ENCODE measurements at regions not wholly inside any gene's neighbourhood (a gene's known extent, or its start where the extent isn't known, plus 50 kb on each side); places are given as distances from the start of the nearest gene placed in this dataset.
"Not testable (repeated sequence)": the region's sequence is repeated elsewhere in the genome, so short reads cannot be mapped to it uniquely, and the experiment has no call there.

DNA sequence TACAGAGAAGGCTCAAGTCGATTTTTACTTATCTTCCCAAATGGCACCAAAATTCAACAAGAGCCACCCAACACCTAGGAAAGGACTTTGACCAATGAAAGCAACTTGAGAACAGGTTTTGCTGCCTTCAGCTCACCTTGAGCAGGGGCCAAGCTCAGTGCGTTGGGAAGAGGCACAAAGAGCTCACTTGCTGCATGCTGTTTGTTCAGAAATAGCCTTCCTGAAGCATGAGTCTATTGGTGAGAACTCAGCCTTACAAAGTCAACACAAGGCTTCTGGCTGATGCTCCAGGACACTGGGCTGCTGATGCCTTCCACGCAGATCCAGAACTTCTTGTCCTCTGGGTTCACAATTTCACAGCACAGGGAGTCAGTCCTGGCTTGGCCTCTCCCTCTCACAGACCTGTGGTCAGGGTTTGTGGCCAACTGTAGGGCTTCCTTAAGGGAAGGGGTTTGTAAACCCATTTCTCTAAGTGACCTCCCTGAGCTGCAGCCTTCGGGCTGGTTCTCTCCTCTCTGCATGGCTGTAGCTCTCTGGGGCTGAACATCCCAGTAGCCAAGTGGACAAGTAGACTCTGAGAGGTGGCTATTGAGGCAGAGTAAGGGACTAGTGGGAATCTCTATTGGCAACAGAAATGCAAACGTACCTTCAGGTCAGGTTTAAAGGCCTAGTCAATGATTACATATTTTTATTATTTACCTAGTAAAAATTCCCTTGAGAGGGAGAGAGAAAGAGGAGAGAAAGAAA, 124.7 kb upstream of the GATA6 start:
- DNase-seq, result no peak

DNA sequence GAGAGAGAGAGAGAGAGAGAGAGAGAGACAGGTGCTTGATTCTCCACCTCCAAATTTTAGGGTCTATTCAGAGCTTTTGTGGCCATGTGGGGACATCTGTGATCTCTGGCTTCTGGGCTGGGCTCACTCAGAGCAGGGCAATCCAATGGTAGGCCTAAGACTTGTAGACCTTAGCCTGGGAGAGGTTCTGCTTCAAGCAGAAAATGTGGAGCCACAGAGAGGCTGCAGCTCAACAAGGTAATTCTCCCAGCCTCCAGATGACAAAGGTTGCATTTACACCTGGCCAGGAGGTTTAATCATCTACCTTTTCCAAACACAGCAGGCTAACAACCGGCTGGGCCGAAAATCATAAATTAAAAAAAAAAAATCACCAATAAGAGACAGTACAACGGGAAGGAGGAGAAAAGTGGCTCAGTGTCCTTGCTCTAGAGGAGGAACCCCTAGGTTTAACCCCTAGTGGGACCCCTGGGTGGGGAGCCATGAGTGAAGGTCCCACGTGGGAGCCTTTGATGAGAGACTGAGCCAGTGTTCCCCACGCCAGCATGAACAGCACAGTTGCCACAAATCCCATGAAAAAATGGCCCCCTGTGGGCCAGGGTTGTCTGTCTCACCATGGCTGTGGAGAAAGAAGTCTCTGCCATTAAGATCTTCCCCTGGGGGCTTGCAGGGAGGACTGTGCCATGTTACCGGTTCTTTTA, 124.0 kb upstream of the GATA6 start:
- DNase-seq, result no peak

DNA sequence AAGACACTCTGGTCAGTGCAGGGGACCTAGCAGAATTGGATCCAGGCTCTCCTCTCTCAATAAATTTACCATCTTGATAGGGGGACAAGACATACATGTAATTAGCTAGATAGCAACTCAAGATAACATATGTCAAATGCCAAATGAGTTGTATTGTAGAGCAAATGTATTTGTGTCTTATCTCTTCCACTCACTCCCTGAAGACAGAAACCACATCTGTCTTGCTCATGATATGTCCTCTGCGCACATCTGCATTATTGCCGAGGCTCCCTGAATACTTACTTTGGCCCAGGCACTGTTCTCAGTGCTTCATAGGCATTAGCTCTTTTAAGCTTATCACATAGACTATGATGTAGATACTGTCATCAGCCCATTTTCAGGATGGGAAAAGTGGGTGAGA, 122.9 kb upstream of the GATA6 start:
- DNase-seq, result no peak

DNA sequence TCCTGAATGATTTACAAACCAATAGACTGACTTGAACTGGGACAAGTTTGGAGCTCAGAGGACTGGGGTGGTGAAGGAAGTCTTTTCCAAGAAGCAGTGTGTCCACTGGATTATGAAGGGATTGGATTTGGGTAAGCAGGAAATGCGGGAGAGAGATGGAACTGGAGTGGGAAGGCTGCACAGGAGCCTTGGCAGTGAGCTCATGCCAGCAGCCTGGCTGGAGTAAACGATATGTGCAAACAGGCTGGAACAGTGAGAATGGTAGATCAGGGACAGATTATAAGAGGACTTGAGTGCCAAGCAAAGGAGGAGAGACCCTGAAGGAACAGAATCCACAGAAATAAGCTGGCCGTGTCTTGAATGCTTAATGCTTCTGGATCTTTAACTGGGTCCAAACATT, 121.9 kb upstream of the GATA6 start:
- DNase-seq, result no peak

DNA sequence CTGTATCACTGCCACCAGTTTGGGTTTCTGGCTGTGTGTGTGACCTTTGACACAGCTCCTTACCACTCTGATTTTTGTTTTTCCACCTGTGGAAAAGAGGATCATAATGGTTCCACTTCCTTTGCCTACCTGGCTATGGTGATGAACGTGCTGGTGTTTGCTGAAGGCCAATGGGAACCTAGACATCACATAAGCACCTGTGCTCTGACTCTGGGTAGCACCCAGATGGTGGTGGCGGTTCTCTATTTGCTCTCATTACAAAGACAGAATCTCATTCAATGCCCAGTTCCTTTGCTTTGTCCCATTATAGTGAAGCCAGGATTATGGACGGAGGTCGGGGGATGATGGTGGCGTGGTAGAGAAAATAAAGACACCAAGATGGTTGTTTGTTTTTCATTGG, 121.2 kb upstream of the GATA6 start:
- no peak for DNase-seq

DNA sequence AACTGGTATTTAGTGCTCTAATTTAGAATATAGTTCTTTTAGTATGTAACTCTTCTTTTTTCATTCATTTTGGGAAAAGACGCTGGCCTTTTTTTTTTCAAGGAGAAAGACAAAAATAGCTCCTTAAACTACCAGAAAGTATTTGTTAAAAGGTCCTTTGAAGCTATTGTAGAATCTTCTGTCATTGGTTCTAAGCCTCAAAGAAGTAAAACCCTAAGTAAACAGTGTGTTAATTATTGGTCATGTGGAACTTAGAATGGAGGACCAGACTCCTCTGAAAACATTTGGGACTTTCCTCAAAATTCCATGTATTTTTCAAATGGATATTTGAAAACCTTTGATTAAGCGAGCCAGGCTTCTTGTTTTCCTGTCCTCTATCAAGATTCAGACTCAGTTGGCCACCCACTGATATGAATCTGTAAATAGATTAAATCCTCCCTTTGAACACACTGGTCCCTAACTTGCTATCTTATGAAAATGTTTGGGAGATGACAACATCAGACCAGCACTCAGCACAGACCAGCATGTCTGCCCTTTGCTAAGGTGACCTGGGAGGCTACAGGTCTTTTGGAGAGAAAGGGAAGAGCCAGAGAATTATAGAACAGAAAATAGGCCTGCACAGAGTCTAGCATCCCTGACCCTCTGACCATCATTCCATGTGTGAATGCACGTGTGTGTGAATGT, 120.3 kb upstream of the GATA6 start:
- DNase-seq, result no peak

DNA sequence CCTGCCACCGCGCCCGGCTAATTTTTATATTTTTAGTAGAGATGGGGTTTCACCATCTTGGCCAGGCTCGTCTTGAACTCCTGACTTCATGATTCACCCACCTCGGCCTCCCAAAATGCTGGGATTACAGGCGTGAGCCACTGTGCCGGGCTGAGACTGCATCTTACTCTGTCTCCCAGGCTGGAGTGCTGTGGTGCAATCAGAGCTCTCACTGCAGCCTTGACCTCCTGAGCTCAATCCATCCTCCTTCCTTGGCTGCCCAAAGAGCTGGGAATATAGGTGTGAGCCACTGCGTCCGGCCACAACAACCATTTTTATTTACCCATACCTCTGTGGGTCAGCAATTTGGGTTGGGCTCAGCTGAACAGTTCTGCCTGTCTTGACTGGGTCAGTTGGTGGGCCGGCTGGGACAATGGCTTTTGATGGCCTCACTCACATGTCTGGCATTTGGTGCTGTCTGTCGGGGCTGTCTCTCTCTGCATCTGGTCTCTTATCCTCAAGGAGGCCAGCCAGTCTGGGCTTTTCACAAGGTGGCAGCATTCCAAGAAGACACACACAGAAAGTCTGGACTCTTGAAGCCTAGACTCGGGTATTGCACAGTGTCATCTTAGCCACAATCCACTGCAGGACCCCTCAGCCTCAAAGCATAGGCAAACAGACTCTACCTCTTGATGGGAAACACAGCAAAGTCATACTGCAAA, 116.8 kb upstream of the GATA6 start:
- no peak for DNase-seq

DNA sequence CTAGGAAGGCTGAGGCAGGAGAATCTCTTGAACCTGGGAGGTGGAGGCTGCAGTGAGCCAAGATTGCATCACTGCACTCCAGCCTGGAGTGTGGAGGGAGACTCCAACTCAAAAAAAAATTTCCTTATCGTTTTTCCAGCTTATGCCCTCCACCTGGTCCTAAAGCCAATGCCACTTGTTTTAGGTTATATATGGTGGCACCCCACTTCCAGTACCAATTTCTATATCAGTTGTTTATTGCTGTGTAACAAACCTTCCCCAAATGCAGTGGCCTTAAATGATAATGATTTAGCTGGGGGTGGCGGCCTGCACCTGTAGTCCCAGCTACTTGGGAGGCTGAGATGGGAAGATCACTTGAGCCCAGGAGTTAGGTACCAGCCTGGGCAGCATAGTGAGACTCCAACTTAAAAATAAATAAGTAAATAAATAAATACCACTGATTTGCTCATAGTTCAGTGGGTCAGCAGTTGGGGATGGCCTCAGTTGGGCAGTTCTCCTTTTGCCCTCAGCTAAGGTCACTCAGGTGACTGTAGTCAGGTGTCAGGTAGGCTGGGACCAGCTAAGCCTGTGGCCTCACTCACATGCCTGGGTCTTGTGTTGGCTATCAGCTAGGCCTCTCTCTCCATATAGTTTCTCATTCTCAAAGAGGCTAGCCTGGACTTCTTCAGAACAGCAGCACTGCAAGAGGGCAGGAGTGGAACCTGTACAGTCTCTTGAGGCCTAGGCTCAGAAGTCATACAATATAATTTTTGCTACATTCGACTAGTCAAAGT, 113.7 kb upstream of the GATA6 start:
- no peak for DNase-seq

DNA sequence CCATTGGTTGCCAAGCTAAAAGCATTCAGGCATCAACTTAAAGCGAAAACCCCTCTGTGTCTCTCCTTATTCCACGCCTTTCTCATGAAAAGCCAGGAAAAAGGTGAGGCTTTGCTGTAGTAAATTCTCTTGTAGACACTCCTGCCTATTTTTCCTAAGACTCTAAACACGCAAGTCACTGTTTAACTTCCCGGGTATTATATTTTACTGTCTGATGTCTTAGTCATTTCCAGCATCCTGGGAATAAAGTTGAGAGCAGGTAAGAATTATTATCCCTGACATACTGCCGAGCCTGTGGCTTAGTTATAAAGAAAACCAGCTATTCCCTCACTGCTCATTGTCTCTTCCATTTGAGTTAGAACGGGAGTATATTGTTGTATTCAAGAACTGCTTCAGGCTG, 112.4 kb upstream of the GATA6 start:
- no peak for DNase-seq

DNA sequence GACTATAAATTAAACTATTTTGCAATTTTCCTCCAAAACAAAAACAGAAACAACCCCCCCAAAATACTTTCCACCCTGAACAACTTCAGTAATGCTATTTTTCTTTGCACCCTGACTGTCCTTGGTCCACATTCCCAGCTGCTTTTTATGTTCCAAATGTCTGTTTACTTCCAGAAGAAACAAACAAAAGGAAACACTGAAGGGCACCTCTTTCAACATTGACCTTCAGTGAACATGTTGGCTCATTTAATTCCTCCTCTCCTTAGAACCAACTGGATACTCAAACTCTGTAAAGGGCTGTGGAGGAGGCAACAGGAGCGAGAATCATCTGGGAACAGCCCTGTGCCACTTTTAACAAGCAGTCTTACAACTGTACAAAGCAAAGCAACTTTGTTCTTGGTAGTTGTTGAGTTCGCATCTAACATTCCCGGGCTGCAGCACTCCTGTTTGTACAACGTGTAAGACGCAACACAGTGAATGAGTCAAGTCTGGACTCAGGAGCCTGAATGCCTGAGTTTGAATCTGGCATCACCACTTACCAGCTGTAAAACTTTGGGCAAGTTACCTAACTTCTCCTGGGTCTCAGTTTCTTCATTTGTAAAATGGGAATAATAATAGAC, 111.4 kb upstream of the GATA6 start:
- DNase-seq, result no peak

DNA sequence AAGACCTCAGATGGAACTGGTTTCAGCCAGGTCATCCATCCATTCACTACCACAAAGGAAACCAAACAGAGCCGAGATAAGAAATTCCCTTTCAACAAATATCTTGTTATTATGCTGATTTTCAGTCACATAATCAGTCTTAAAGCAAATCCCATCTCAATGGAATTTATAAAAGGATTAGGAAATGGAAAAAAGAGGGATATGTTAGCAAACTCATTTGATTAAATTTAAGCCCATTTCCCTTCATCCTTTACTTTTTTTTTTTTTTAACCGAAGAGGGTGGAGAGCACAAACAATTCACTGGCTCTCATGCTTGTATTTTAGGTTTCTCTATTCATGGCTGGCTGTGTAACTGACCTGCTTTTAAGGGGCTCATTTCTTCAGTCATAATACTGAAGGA, 109.0 kb upstream of the GATA6 start:
- DNase-seq, result no peak

DNA sequence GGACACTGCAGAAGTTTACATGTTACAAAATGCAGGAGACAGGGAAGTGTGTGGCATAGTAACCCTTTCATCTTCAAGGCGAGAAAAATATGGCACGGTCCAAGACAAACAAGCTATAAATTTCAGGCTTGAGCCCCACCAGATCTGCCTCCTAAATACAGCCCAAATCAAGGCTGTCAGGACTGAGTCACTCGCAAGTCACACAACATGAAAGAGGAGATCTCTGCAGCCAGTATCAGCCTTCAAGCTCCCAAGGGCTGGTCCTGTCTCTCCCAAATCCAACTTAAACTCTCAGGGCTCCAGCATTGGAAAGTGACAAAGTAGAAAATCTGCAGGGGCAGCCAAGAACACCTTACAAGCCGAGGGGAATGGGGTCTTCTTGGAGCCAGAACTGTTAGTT, 106.3 kb upstream of the GATA6 start:
- DNase-seq, result no peak

DNA sequence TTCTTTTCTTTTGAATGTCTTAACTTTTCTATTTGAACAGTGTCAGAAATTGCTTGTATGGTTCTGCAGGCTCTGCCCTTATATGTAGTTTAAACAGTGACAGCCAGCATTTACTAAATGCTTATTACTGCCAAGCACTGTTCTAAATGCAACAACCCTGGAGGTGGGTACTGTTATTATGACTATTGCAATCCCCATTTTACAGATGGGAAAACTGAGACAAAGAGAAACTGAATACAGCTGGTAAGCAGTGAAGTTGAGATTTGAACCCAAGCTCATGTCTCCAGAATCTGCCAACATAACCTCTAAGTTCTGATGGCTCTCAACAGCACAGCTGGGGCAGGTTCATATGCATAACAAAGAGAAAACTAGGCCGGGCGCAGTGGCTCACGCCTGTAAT, 105.7 kb upstream of the GATA6 start:
- DNase-seq, result no peak

DNA sequence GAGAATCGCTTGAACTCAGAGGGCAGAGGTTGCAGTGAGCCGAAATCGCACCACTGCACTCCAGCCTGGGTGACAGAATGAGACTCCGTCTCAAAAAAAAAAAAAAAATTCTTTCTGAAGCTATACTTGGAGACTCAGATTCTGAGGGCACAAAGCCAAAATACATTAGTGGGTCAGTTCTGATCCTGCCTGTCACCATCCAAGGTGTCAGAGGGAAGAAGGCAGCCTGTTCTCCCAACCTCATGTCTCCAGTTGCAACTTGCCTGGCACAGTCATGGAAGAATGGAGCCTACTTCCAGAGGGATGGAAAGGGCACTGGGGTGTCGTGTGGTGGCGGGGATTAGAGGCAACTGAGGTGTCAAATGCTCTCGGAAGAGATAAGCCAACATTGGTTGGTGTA, 104.8 kb upstream of the GATA6 start:
- no peak for DNase-seq

DNA sequence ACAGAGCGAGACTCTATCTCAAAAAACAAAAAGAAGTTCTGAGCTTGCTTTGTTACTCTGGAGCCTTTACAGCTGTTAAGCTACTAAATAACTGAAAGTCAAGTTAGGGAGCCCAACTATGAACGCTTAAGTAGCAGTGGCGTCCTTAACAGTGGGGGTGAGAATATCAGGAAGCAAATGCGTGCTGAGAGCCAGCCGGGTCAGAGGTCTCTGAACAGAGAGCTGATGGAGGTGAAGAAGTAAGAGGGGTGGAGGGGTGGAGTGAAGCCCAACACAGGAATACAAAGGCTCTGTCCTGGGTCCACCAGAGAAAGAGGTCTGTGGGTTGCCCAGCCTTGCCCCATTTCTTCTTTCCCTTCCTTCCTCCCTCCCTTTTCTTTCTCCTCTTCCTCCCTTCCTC, 104.1 kb upstream of the GATA6 start:
- DNase-seq, result no peak

DNA sequence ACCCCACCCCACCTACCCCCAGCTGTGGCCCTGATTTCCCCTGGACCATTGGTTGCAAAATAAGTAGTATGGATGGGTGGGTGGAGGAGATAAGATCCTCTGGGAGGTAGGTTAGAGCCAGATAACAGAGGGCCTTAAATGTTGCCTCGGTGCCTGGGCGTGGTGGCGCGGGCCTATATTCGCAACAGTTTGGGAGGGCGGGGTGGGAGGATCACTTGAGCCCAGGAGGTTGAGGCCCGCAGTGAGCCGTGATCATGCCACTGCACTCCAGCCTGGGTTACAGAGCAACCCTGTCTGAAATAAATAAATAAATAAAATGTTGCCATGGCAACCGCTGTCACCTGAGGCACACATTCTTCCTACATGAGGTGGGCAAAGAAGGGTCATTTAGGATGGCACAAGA, 103.3 kb upstream of the GATA6 start:
- DNase-seq, result no peak

DNA sequence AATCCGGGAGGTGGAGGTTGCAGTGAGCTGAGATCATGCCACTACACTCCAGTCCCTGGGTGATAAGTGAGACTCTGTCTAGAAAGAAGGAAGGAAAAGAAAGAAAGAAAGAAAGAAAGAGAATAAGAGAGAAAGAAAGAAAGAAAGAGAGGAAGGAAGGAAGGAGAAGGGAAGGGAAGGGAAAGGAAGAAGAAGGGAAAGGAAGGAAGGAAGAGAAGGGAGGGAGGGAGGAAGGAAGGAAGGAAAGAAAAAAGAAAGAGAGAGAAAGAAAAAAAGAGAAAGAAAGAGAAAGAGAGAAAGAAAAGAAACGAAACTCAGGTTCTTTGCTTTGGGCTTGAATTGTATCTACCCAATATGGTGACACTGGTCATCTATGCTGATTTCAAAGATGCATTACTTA, 102.3 kb upstream of the GATA6 start:
- no peak for DNase-seq

DNA sequence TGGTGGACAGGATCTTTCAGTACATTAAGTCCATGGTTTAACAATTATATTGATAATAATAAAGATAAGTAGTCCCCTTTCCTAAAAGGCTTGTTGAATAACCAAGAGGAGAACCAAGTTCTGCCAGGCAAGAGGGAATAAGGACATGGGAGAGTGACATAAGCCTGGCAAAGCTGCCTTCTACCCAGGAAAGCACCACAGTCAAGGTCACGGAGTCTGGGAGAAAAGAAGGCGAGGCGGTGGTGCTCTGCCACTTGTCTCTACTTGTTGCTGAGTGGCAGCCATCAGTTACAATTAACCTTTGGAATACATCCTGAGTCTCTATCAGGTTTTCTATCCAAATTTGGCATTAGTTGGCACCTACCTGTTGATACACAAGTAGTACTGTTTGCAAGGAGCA, 101.7 kb upstream of the GATA6 start:
- DNase-seq, result no peak

DNA sequence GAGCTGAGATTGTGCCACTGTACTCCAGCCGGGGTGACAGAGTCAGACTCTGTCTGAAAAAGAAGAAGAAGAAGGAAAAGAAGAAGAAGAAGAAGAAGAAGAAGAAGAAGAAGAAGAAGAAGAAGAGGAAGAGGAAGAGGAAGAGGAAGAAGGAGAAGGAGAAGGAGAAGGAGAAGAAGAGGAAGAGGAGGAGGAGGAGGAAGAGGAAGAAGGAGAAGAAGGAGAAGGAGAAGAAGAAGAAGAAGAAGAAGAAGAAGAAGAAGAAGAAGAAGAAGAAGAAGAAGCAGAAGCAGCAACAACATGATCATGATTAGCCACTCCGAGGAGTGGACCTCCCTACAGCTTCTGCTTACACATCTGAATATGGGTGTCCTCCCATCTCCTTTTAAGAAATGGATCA, 100.6 kb upstream of the GATA6 start:
- not testable (repeated sequence) for DNase-seq

DNA sequence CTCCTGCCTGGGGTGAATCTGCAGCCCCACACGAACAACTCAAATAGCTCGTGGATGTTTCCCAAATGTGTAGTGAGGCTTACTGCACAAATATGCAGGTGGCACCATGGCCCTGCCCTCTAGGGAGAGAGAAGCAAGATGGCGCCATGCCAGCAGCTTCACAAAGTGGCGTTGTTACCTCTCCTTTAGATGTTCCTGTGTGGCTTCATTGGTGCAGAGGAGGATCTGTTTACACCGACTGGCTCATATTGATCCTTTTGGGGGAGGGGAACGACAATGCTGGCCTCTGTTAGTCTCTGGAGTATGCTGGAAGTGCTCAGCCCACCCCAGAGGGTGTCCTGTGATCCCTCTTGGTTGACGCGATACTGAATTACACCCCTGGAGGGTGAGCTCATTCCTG, 99.5 kb upstream of the GATA6 start:
- no peak for DNase-seq

DNA sequence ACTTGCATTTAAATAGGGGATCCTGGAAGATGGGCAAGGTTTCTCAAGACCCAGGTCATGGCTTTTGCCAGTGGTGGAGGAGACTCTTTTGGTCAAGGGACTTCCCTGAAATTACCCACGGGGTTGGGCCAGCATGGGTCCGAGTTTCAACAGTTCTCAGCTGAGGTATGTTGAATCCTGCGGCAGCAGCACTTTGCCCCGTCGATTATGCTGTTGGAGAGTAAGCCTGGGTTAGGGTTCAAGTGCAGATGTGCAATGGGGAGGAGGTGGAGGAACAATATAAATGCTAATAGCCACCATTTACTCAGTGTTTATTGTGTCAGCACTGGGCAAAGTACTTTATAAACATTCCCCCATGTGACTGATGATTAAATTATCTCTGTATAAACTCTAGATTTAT, 96.0 kb upstream of the GATA6 start:
- no peak for DNase-seq

DNA sequence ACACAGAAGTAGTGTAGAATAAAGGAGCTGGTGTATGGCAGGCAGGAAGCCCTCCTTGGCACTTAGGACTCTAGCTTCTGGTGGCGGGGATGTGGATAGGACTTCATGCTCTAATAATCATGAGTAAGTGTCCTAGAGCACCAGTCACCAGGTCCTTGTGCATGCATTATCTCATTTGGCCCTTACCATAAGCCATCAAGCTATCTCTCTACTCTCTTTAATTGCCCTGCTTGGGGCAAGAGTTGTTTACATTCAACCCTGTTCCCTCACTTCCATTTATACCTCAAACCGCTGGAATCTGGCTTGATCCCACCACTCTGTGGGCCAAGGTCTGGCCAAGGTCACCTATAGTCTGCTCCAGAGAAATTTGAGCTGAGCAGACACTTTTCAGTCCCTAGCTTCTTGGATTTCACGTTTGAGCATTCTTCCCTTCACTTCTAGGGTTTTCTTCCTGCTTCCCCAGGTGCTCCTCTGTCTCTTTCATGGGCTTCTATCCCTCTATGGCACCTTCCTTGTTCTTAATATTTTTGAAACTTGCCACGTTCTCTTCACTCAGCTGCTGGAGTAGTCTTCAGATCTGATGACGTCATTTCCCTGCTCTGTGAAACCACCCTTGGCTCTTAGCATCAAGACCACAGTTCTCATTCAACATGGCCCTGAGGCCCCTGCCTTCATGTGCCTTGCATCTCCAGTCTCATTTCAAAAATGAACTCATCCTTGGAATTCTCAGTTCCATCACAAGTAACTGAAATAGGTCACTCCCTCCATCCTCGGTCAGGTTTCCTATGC, 94.9 kb upstream of the GATA6 start:
- DNase-seq, result no peak

Data from NCI-H2227 treated with DMSO at 0.1 percent for 48 hours (cell line).